ENCODE measurements at regions not wholly inside any gene's neighbourhood (a gene's known extent, or its start where the extent isn't known, plus 50 kb on each side); places are given as distances from the start of the nearest gene placed in this dataset.

- Histone ChIP-seq H3K27me3 (ENCODE audit: insufficient read depth, low read length) (no peaks in the 10 kb centered on the region), H3K27ac (ENCODE audit: low read depth, low read length) (no peak overlapping the region), H3K9ac (ENCODE audit: low read length) (no peak overlapping the region), H3K79me2 (ENCODE audit: insufficient read depth, low read length) (no peaks in the 10 kb centered on the region), H3K9me2 (ENCODE audit: insufficient read depth) (no peaks in the 10 kb centered on the region), H3K4me2 (ENCODE audit: low read length) (no peak overlapping the region), H3K4me1 (ENCODE audit: control insufficient read depth in 1 of 2, insufficient read depth in 2 of 2, low read length in 2 of 2) (no peaks in the 10 kb centered on the region), H4K20me1 (ENCODE audit: insufficient read depth) (no peaks in the 10 kb centered on the region), H3K4me3 (replicated peaks in 1 of 2; ENCODE audit: low read depth in 1 of 2, low read length in 2 of 2) (no peak overlapping the region), H3K36me3 (ENCODE audit: control insufficient read depth in 1 of 2, insufficient read depth in 2 of 2, low read length in 2 of 2) (no peaks in the 10 kb centered on the region), H3K9me3 (ENCODE audit: control insufficient read depth in 1 of 2, insufficient read depth in 1 of 2, low read depth in 1 of 2, low read length in 2 of 2) (no peaks in the 10 kb centered on the region), H2AFZ (ENCODE audit: low read depth, low read length, poor library complexity, severe bottlenecking) (no peak overlapping the region)
- POLR2A ChIA-PET, result no interaction called here
- TF ChIP-seq SRF (IDR thresholded peaks at IDR 0.05; ENCODE audit: low read depth) (no peak), MAX (IDR thresholded peaks at IDR 0.05) (no peak), CTCF (IDR thresholded peaks at IDR 0.05 in 2 of 3, conservative IDR thresholded peaks at IDR 0.05 in 1 of 3; ENCODE audit: borderline replicate concordance in 1 of 3, insufficient read depth in 1 of 3, low read depth in 2 of 3, low read length in 2 of 3) (no peak), POLR2A (IDR thresholded peaks at IDR 0.05; ENCODE audit: borderline replicate concordance, extremely low read depth, insufficient read depth, insufficient read length) (no peak), CEBPB (IDR thresholded peaks at IDR 0.05; ENCODE audit: low read depth) (no peak)
- intact Hi-C loops (cut with micrococcal nuclease), result no loop called here
- BruUV-seq (replicated peaks), result no TSS peak
- RAD21 ChIA-PET (ENCODE audit: low non-redundant PET in 1 of 2, low total read pairs in 2 of 2, uncharacterized antibody in 2 of 2, unreplicated experiment in 2 of 2), result no interaction called here
- ATAC-seq, result no peak
- CTCF ChIA-PET, result no interaction called here
- no peak for DNase-seq (ENCODE audit: low read depth, low spot score)
These were observed 317.2 kb downstream of the PDGFC start for GRCh38 chr4:156654410-156654809.

- intact Hi-C loops (cut with micrococcal nuclease), result no loop called here
- no peaks in the 10 kb centered on the region for H3K9me3 ChIP-seq (ENCODE audit: control insufficient read depth in 1 of 2, insufficient read depth in 1 of 2, low read depth in 1 of 2, low read length in 2 of 2)
- ChIA-PET RAD21 (ENCODE audit: low non-redundant PET in 1 of 2, low total read pairs in 2 of 2, uncharacterized antibody in 2 of 2, unreplicated experiment in 2 of 2) (no interaction called here), POLR2A (no interaction called here), CTCF (no interaction called here)
- H3K27me3 ChIP-seq (ENCODE audit: insufficient read depth, low read length), result no peaks in the 10 kb centered on the region
- H4K20me1 ChIP-seq (ENCODE audit: insufficient read depth), result no peaks in the 10 kb centered on the region
- DNase-seq (ENCODE audit: low read depth, low spot score), result no peak
- H3K9me2 ChIP-seq (ENCODE audit: insufficient read depth), result no peaks in the 10 kb centered on the region
- ATAC-seq, result no peak
- no peaks in the 10 kb centered on the region for H3K79me2 ChIP-seq (ENCODE audit: insufficient read depth, low read length)
- no peak overlapping the region for H2AFZ ChIP-seq (ENCODE audit: low read depth, low read length, poor library complexity, severe bottlenecking)
- no peak overlapping the region for H3K4me3 ChIP-seq (replicated peaks in 1 of 2; ENCODE audit: low read depth in 1 of 2, low read length in 2 of 2)
- no peak overlapping the region for H3K27ac ChIP-seq (ENCODE audit: low read depth, low read length)
- H3K36me3 ChIP-seq (ENCODE audit: control insufficient read depth in 1 of 2, insufficient read depth in 2 of 2, low read length in 2 of 2), result no peaks in the 10 kb centered on the region
- H3K4me2 ChIP-seq (ENCODE audit: low read length), result no peak overlapping the region
- no peaks in the 10 kb centered on the region for H3K4me1 ChIP-seq (ENCODE audit: control insufficient read depth in 1 of 2, insufficient read depth in 2 of 2, low read length in 2 of 2)
- no TSS peak for BruUV-seq (replicated peaks)
- no peak overlapping the region for H3K9ac ChIP-seq (ENCODE audit: low read length)
- TF ChIP-seq TCF7L2 (IDR thresholded peaks at IDR 0.05; ENCODE audit: borderline replicate concordance, extremely low read depth, insufficient read depth, insufficient read length) (no peak), RAD21 (IDR thresholded peaks at IDR 0.05; ENCODE audit: low read depth) (no peak), EZH2 (IDR thresholded peaks at IDR 0.05) (no peak), CTCF (IDR thresholded peaks at IDR 0.05 in 2 of 3, conservative IDR thresholded peaks at IDR 0.05 in 1 of 3; ENCODE audit: borderline replicate concordance in 1 of 3, insufficient read depth in 1 of 3, low read depth in 2 of 3, low read length in 2 of 3) (no peak), CEBPB (IDR thresholded peaks at IDR 0.05; ENCODE audit: low read depth) (no peak), POLR2AphosphoS5 (IDR thresholded peaks at IDR 0.05; ENCODE audit: low read depth, low read length) (no peak), ZFX (IDR thresholded peaks at IDR 0.05) (no peak), YY1 (IDR thresholded peaks at IDR 0.05; ENCODE audit: extremely low read depth, insufficient replicate concordance, low read depth, low read length) (no peak), ATF3 (IDR thresholded peaks at IDR 0.05) (no peak), EZH2phosphoT487 (IDR thresholded peaks at IDR 0.05; ENCODE audit: borderline replicate concordance) (no peak), MAX (IDR thresholded peaks at IDR 0.05) (no peak)
These were observed 327.8 kb downstream of the PDGFC start for GRCh38 chr4:156643826-156644225.

Data from HCT116 (cell line).